Tibial nerve (tissue), 4 donors: ENCODE measurements at regions not wholly inside any gene's neighbourhood (a gene's known extent, or its start where the extent isn't known, plus 50 kb on each side); places are given as distances from the start of the nearest gene placed in this dataset.

Experiments
- DNase-seq, 2 donors: peaks; one replicate each; pipeline ENCODE4 v3.0.0-alpha.2; 2019; ENCODE audit warnings: low spot score in 2 of 2
- H3K27ac ChIP-seq, 4 donors: fragments of 200-600 bp; sonication (generic) in 3 of 4; one replicate each; pipeline ENCODE4 v1.5.1; 2017 to 2019; ENCODE audit warnings: mild to moderate bottlenecking in 1 of 4
- H3K27me3 ChIP-seq, 2 donors: fragments of 200-600 bp; sonication (generic) in 1 of 2; one replicate each; pipeline versions ENCODE4 v1.5.1 to v1.6.0; 2017 to 2019
- H3K36me3 ChIP-seq, 3 donors: fragments of 200-600 bp; sonication (generic); one replicate each; pipeline ENCODE4 v1.5.1; 2018 to 2019
- H3K4me1 ChIP-seq, 4 donors: fragments of 200-600 bp; sonication (generic) in 3 of 4; one replicate each; pipeline ENCODE4 v1.5.1; 2017 to 2019
- H3K4me3 ChIP-seq, 4 donors: fragments of 200-600 bp; sonication (generic) in 3 of 4; one replicate each; pipeline ENCODE4 v1.5.1; 2017 to 2019; ENCODE audit warnings: mild to moderate bottlenecking in 1 of 4, moderate library complexity in 1 of 4
- H3K9me3 ChIP-seq, 4 donors: fragments of 200-600 bp; sonication (generic) in 3 of 4; one replicate each; pipeline ENCODE4 v1.5.1; 2017 to 2019
- CTCF ChIP-seq, 5 experiments: fragments of 200-600 bp in 3 of 5; fragments of 450-650 bp in 2 of 5; sonication (generic) in 3 of 5; IDR thresholded peaks; one replicate each; pipeline ENCODE4 v1.5.1; 2016 to 2019; ENCODE audit warnings: antibody characterized with exemption in 5 of 5, mild to moderate bottlenecking in 3 of 5, moderate library complexity in 2 of 5
- EP300 ChIP-seq, 2 donors: sonication (generic); formaldehyde crosslinking; IDR thresholded peaks; one replicate each; pipeline ENCODE4 v1.6.1; 2017; ENCODE audit warnings: antibody characterized with exemption in 2 of 2, mild to moderate bottlenecking in 1 of 2
- POLR2A ChIP-seq, 2 donors: fragments of 450-650 bp; IDR thresholded peaks; one replicate each; pipeline ENCODE4 v1.6.1; 2017; ENCODE audit warnings: antibody characterized with exemption in 2 of 2, mild to moderate bottlenecking in 2 of 2, moderate library complexity in 2 of 2
- WGBS, 2 donors: methylation state at CpG; one replicate each; pipeline ENCODE4 v1.1.5; 2018; 5-methylcytosine and 5-hydroxymethylcytosine counted together

GRCh38 chr18:78192054-78192453 lies 787.6 kb upstream of the SALL3 start:
- no peak for DNase-seq
- Histone ChIP-seq H3K4me1 (no peaks in the 10 kb centered on the region), H3K4me3 (no peak overlapping the region), H3K9me3 (peaks cover 0 to 3% (median 0%) of the 10 kb centered on the region in 4 donors), H3K27me3 (no peaks in the 10 kb centered on the region), H3K36me3 (no peaks in the 10 kb centered on the region), H3K27ac (no peak overlapping the region)
- no peak for TF ChIP-seq CTCF (IDR thresholded peaks at IDR 0.05)
- TF ChIP-seq EP300 (IDR thresholded peaks at IDR 0.05): no peak
- TF ChIP-seq POLR2A (IDR thresholded peaks at IDR 0.05): no peak
- WGBS, 2 donors: 0 to 17% methylated on average over 1 of the region's 1 CpG

- WGBS, 2 donors: 63 to 68% methylated on average over 2 of the region's 2 CpGs
- H3K9me3 ChIP-seq: no peaks in the 10 kb centered on the region
- no peak for TF ChIP-seq POLR2A (IDR thresholded peaks at IDR 0.05)
- no peak for TF ChIP-seq CTCF (IDR thresholded peaks at IDR 0.05)
- no peak for TF ChIP-seq EP300 (IDR thresholded peaks at IDR 0.05)
- H3K4me3 ChIP-seq: no peak overlapping the region
- H3K36me3 ChIP-seq: no peaks in the 10 kb centered on the region
- DNase-seq: no peak
- no peak overlapping the region for H3K27ac ChIP-seq
- H3K4me1 ChIP-seq: no peaks in the 10 kb centered on the region
- H3K27me3 ChIP-seq: no peaks in the 10 kb centered on the region
These were observed 783.3 kb upstream of the SALL3 start for GRCh38 chr18:78196280-78196679.

GRCh38 chr18:78199002-78199401 lies 780.6 kb upstream of the SALL3 start:
- H3K36me3 ChIP-seq: no peaks in the 10 kb centered on the region
- H3K27me3 ChIP-seq: no peaks in the 10 kb centered on the region
- H3K9me3 ChIP-seq: no peaks in the 10 kb centered on the region
- TF ChIP-seq CTCF (IDR thresholded peaks at IDR 0.05): no peak
- TF ChIP-seq EP300 (IDR thresholded peaks at IDR 0.05): no peak
- no peak for TF ChIP-seq POLR2A (IDR thresholded peaks at IDR 0.05)
- H3K27ac ChIP-seq: no peak overlapping the region
- H3K4me1 ChIP-seq: no peaks in the 10 kb centered on the region
- 72 to 84% methylated on average over 5 of the region's 5 CpGs for WGBS, 2 donors
- DNase-seq: no peak
- no peak overlapping the region for H3K4me3 ChIP-seq

- Histone ChIP-seq H3K4me1 (no peaks in the 10 kb centered on the region), H3K27me3 (no peaks in the 10 kb centered on the region), H3K4me3 (no peak overlapping the region), H3K9me3 (no peaks in the 10 kb centered on the region), H3K36me3 (no peaks in the 10 kb centered on the region), H3K27ac (no peak overlapping the region)
- 64 to 89% methylated on average over 4 of the region's 4 CpGs for WGBS, 2 donors
- TF ChIP-seq EP300 (IDR thresholded peaks at IDR 0.05) (no peak), CTCF (IDR thresholded peaks at IDR 0.05) (no peak)
- DNase-seq: no peak
These were observed 780.0 kb upstream of the SALL3 start for GRCh38 chr18:78199611-78200010.

GRCh38 chr18:78207942-78208341 lies 771.7 kb upstream of the SALL3 start:
- H3K4me3 ChIP-seq: no peak overlapping the region
- no peak for DNase-seq
- H3K36me3 ChIP-seq: no peaks in the 10 kb centered on the region
- H3K27me3 ChIP-seq: no peaks in the 10 kb centered on the region
- no peak overlapping the region for H3K27ac ChIP-seq
- no peaks in the 10 kb centered on the region for H3K9me3 ChIP-seq
- 54 to 55% methylated on average over 10 of the region's 10 CpGs for WGBS, 2 donors
- no peak for TF ChIP-seq CTCF (IDR thresholded peaks at IDR 0.05)
- TF ChIP-seq POLR2A (IDR thresholded peaks at IDR 0.05): no peak
- TF ChIP-seq EP300 (IDR thresholded peaks at IDR 0.05): no peak
- no peaks in the 10 kb centered on the region for H3K4me1 ChIP-seq
